ENCODE measurements at regions not wholly inside any gene's neighbourhood (a gene's known extent, or its start where the extent isn't known, plus 50 kb on each side); places are given as distances from the start of the nearest gene placed in this dataset.

- Histone ChIP-seq H3K27me3 (no peaks in the 10 kb centered on the region), H4K20me1 (ENCODE audit: low read depth) (no peaks in the 10 kb centered on the region), H3K79me2 (ENCODE audit: low read depth) (no peaks in the 10 kb centered on the region), H3K27ac (no peak overlapping the region), H2AFZ (replicated peaks) (no peak overlapping the region), H3K4me2 (no peak overlapping the region), H3K9ac (no peak overlapping the region), H3K4me1 (no peaks in the 10 kb centered on the region), H3K4me3 (no peak overlapping the region), H3K36me3 (no peaks in the 10 kb centered on the region), H3F3A (ENCODE audit: low read depth) (no peaks in the 10 kb centered on the region), H3K9me3 (ENCODE audit: low read depth) (no peaks in the 10 kb centered on the region)
- H3K4me3 Mint-ChIP-seq, result no peak overlapping the region
- no peak for TF ChIP-seq CTCF (IDR thresholded peaks at IDR 0.05)
- TF ChIP-seq EZH2 (IDR thresholded peaks at IDR 0.05), result no peak
- TF ChIP-seq EZH2phosphoT487 (IDR thresholded peaks at IDR 0.05), result no peak
- H3K36me3 Mint-ChIP-seq, result no peaks in the 10 kb centered on the region
- no peak for DNase-seq (ENCODE audit: low spot score)
- H3K9me3 Mint-ChIP-seq, result no peaks in the 10 kb centered on the region
- peaks cover 12% of the 10 kb centered on the region for H3K4me1 Mint-ChIP-seq
- peaks cover 2% of the 10 kb centered on the region for H3K27me3 Mint-ChIP-seq (ENCODE audit: insufficient read depth, low read depth)
- H3K27ac Mint-ChIP-seq, result peak overlapping the region; percentile 67
These were observed 226.1 kb upstream of the POU2AF2 start for GRCh38 chr11:111019451-111019850.

DNA sequence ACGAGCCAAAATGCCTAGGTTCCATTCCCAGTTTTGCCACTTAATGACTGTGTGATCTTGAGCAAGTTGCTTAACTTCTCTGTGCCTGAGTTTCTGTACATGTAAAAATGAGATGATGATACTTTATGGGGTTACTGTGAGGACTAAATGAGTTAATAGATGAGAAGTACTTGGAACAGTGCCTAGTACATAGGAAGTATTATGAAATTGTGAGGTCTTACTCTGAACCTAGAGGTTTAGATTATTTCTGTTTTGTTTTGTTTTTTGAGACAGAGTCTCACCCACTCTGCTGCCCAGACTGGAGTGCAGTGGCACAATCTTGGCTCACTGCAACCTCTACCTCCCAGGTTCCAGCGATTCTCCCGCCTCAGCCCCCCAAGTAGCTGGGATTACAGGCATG lies 227.0 kb upstream of the POU2AF2 start:
- H3K4me3 Mint-ChIP-seq, result no peak overlapping the region
- no peaks in the 10 kb centered on the region for H3K36me3 Mint-ChIP-seq
- no peak overlapping the region for H2AFZ ChIP-seq (replicated peaks)
- no peak for DNase-seq (ENCODE audit: low spot score)
- no peaks in the 10 kb centered on the region for H3K79me2 ChIP-seq (ENCODE audit: low read depth)
- no peak overlapping the region for H3K9ac ChIP-seq
- H3K4me1 ChIP-seq, result no peaks in the 10 kb centered on the region
- peaks cover 2% of the 10 kb centered on the region for H3K27me3 Mint-ChIP-seq (ENCODE audit: insufficient read depth, low read depth)
- peaks cover 12% of the 10 kb centered on the region for H3K4me1 Mint-ChIP-seq
- H3F3A ChIP-seq (ENCODE audit: low read depth), result no peaks in the 10 kb centered on the region
- H3K27ac Mint-ChIP-seq, result no peak overlapping the region
- no peaks in the 10 kb centered on the region for H3K9me3 ChIP-seq (ENCODE audit: low read depth)
- H4K20me1 ChIP-seq (ENCODE audit: low read depth), result no peaks in the 10 kb centered on the region
- no peaks in the 10 kb centered on the region for H3K9me3 Mint-ChIP-seq
- H3K4me3 ChIP-seq, result no peak overlapping the region
- H3K27ac ChIP-seq, result no peak overlapping the region
- H3K27me3 ChIP-seq, result no peaks in the 10 kb centered on the region
- no peak overlapping the region for H3K4me2 ChIP-seq
- no peaks in the 10 kb centered on the region for H3K36me3 ChIP-seq
- TF ChIP-seq EZH2phosphoT487 (IDR thresholded peaks at IDR 0.05) (no peak), EZH2 (IDR thresholded peaks at IDR 0.05) (no peak), CTCF (IDR thresholded peaks at IDR 0.05) (no peak)

GRCh38 chr11:111012491-111012890 lies 233.0 kb upstream of the POU2AF2 start:
- TF ChIP-seq EZH2 (IDR thresholded peaks at IDR 0.05) (no peak), EZH2phosphoT487 (IDR thresholded peaks at IDR 0.05) (no peak), CTCF (IDR thresholded peaks at IDR 0.05) (no peak)
- H3K9me3 ChIP-seq (ENCODE audit: low read depth), result no peaks in the 10 kb centered on the region
- peaks cover 3% of the 10 kb centered on the region for H3K27me3 Mint-ChIP-seq (ENCODE audit: insufficient read depth, low read depth)

GRCh38 chr11:111011275-111011594 lies 234.3 kb upstream of the POU2AF2 start:
- Histone ChIP-seq H3K4me3 (no peak overlapping the region), H2AFZ (replicated peaks) (no peak overlapping the region), H4K20me1 (ENCODE audit: low read depth) (no peaks in the 10 kb centered on the region), H3K4me2 (no peak overlapping the region), H3K4me1 (no peaks in the 10 kb centered on the region), H3K9ac (no peak overlapping the region), H3K79me2 (ENCODE audit: low read depth) (no peaks in the 10 kb centered on the region), H3F3A (ENCODE audit: low read depth) (no peaks in the 10 kb centered on the region), H3K36me3 (no peaks in the 10 kb centered on the region), H3K9me3 (ENCODE audit: low read depth) (no peaks in the 10 kb centered on the region), H3K27ac (no peak overlapping the region), H3K27me3 (no peaks in the 10 kb centered on the region)
- peaks cover 3% of the 10 kb centered on the region for H3K27me3 Mint-ChIP-seq (ENCODE audit: insufficient read depth, low read depth)
- H3K9me3 Mint-ChIP-seq, result no peaks in the 10 kb centered on the region
- H3K27ac Mint-ChIP-seq, result no peak overlapping the region
- no peaks in the 10 kb centered on the region for H3K36me3 Mint-ChIP-seq
- no peak for DNase-seq (ENCODE audit: low spot score)
- TF ChIP-seq CTCF (IDR thresholded peaks at IDR 0.05) (no peak), EZH2 (IDR thresholded peaks at IDR 0.05) (no peak), EZH2phosphoT487 (IDR thresholded peaks at IDR 0.05) (no peak)
- no peak overlapping the region for H3K4me3 Mint-ChIP-seq
- H3K4me1 Mint-ChIP-seq, result no peaks in the 10 kb centered on the region

More at GRCh38 chr11:111012491-111012890, 233.0 kb upstream of the POU2AF2 start:
- Mint-ChIP-seq H3K4me3 (no peak overlapping the region), H3K27ac (no peak overlapping the region), H3K4me1 (no peaks in the 10 kb centered on the region), H3K36me3 (no peaks in the 10 kb centered on the region), H3K9me3 (no peaks in the 10 kb centered on the region)
- Histone ChIP-seq H3K27ac (no peak overlapping the region), H3K79me2 (ENCODE audit: low read depth) (no peaks in the 10 kb centered on the region), H2AFZ (replicated peaks) (no peak overlapping the region), H3K4me2 (no peak overlapping the region), H3F3A (ENCODE audit: low read depth) (no peaks in the 10 kb centered on the region), H3K27me3 (no peaks in the 10 kb centered on the region), H3K4me1 (no peaks in the 10 kb centered on the region), H3K36me3 (no peaks in the 10 kb centered on the region), H3K9ac (no peak overlapping the region), H3K4me3 (no peak overlapping the region), H4K20me1 (ENCODE audit: low read depth) (no peaks in the 10 kb centered on the region)
- DNase-seq (ENCODE audit: low spot score), result no peak
